OCI-LY3 (cell line): ENCODE measurements at regions not wholly inside any gene's neighbourhood (a gene's known extent, or its start where the extent isn't known, plus 50 kb on each side); places are given as distances from the start of the nearest gene placed in this dataset.

Experiments used
- H2AFZ ChIP-seq: fragments of 200-600, 300-600 bp; shearing (Covaris generic); 2 replicates; pipeline ENCODE4 v1.6.0; 2014; ENCODE audit warnings: antibody characterized with exemption, low read depth, low read length
- H3K27ac ChIP-seq: fragments of 200-600, 300-600 bp; sonication (generic); 2 replicates; pipeline ENCODE4 v1.5.1; 2014; ENCODE audit warnings: mild to moderate bottlenecking, low read length, moderate library complexity, mixed read lengths
- H3K27me3 ChIP-seq: fragments of 200-600, 300-600 bp; sonication (generic); 2 replicates; pipeline ENCODE4 v1.6.1; 2014; ENCODE audit warnings: low read depth, low read length, mixed read lengths
- H3K36me3 ChIP-seq: fragments of 200-600, 300-600 bp; sonication (generic); replicated peaks from 2 replicates; pipeline ENCODE3; 2014; ENCODE audit warnings: low read depth, low read length, mixed read lengths
- H3K4me1 ChIP-seq: fragments of 300-600, 200-600 bp; sonication (generic); 2 replicates; pipeline ENCODE4 v1.6.1; 2014; ENCODE audit warnings: low read length, mixed read lengths
- H3K4me2 ChIP-seq: fragments of 200-600, 300-600 bp; sonication (generic); 2 replicates; pipeline ENCODE4 v1.6.1; 2014; ENCODE audit warnings: low read length, mixed read lengths
- H3K4me3 ChIP-seq: fragments of 300-600, 200-600 bp; sonication (generic); 2 replicates; pipeline ENCODE4 v1.5.1; 2014; ENCODE audit warnings: antibody characterized with exemption, mild to moderate bottlenecking, low read length, moderate library complexity
- H3K79me2 ChIP-seq: fragments of 300-600, 200-600 bp; shearing (Covaris generic); 2 replicates; pipeline ENCODE4 v1.6.1; 2014; ENCODE audit warnings: mild to moderate bottlenecking, low read length, mixed read lengths
- H3K9ac ChIP-seq: fragments of 300-600, 200-600 bp; shearing (Covaris generic); 2 replicates; pipeline ENCODE4 v1.6.0; 2014; ENCODE audit warnings: mild to moderate bottlenecking, low read length, moderate library complexity
- H3K9me3 ChIP-seq: fragments of 200-600, 300-600 bp; shearing (Covaris generic); 2 replicates; pipeline ENCODE4 v1.6.1; 2014; ENCODE audit warnings: low read length, mixed read lengths; ENCODE audit not compliant: insufficient read depth
- H4K20me1 ChIP-seq: fragments of 200-600, 300-600 bp; sonication (generic); 2 replicates; pipeline ENCODE4 v1.6.1; 2016; ENCODE audit warnings: low read length, mixed read lengths; ENCODE audit not compliant: insufficient read depth
- EZH2phosphoT487 ChIP-seq: fragments of 200-600 bp; shearing (Covaris generic); IDR thresholded peaks from 2 replicates; pipeline ENCODE4 v1.6.1; 2018; ENCODE audit warnings: antibody characterized with exemption, mixed run types, low read depth
- TF ChIP-seq, protein P1 (sequence below): fragments of 200-600, 300-600 bp; sonication (generic); IDR thresholded peaks from 2 replicates; pipeline ENCODE4 v1.5.1; 2014; ENCODE audit warnings: antibody characterized with exemption, low read length, low read depth

DNA sequence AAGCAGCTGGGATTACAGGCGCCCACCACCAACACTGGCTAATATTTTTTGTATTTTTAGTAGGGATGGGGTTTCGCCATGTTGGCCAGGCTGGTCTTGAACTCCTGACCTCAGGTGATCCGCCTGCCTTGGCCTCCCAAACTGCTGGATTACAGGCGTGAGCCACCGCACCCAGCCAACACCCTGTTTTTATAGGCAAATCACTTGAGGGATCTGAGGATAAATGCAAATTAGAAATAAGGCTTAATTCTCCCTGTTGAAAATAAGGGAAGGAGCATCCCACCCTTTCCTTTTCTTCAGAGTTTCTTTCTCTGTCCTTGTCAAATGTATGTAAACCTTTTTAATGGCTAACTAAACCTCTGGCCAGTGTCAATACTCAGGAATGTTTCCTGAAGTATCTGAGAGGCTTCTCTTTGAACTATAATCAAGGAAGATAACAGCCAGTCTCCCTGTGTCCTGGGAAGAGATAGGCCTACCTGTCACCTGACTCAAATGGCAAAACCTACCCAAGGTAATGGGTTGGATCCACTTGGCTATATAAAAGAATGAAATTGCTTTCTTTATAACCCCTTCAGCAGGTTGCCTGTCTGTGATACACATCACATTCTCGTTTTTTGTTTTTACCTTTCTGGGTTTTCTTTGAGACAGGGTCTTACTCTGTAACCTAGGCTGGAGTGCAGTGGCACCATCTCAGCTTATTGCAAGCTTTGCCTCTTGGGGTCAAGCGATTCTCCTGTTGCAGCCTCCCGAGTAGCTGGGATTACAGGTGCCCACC is 64.5 kb upstream of the TNFAIP3 start:
- H3K9me3 ChIP-seq, result no peaks in the 10 kb centered on the region
- no peaks in the 10 kb centered on the region for H3K27me3 ChIP-seq
- no peak overlapping the region for H3K4me3 ChIP-seq
- TF ChIP-seq, protein P1, sequence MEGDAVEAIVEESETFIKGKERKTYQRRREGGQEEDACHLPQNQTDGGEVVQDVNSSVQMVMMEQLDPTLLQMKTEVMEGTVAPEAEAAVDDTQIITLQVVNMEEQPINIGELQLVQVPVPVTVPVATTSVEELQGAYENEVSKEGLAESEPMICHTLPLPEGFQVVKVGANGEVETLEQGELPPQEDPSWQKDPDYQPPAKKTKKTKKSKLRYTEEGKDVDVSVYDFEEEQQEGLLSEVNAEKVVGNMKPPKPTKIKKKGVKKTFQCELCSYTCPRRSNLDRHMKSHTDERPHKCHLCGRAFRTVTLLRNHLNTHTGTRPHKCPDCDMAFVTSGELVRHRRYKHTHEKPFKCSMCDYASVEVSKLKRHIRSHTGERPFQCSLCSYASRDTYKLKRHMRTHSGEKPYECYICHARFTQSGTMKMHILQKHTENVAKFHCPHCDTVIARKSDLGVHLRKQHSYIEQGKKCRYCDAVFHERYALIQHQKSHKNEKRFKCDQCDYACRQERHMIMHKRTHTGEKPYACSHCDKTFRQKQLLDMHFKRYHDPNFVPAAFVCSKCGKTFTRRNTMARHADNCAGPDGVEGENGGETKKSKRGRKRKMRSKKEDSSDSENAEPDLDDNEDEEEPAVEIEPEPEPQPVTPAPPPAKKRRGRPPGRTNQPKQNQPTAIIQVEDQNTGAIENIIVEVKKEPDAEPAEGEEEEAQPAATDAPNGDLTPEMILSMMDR, result no peak
- no peak for TF ChIP-seq EZH2phosphoT487
- H3K36me3 ChIP-seq, result no peaks in the 10 kb centered on the region
- H3K4me1 ChIP-seq, result peaks cover 45% of the 10 kb centered on the region
- no peak overlapping the region for H3K9ac ChIP-seq
- H2AFZ ChIP-seq, result no peak overlapping the region
- H4K20me1 ChIP-seq, result no peaks in the 10 kb centered on the region
- no peak overlapping the region for H3K27ac ChIP-seq
- H3K79me2 ChIP-seq, result 0 out of 2 replicates have a peak, but pooled peaks cover 3% of the 10 kb centered on the region
- H3K4me2 ChIP-seq, result no peak overlapping the region

DNA sequence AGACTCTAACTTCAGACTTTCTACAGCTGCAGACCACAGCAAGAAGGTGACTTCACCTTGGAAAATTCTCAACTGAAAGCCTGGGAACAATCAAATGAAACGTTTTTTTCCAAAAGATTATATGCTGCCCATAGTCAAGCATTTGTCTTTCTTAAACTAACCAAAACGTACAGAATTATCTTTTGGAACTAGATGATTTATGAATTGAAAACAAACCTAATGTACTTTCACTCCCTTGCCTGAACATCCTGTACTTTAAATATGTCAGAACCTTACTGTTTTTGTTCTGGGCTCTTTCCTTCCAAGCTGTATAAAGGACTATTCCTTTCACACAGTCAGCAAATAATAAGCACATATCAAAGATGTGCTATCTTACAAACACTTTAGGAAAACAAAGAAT is 62.4 kb upstream of the TNFAIP3 start:
- Histone ChIP-seq H3K4me3 (no peak overlapping the region), H3K4me1 (peaks cover 24% of the 10 kb centered on the region), H3K9ac (no peak overlapping the region), H3K27ac (no peak overlapping the region), H3K36me3 (no peaks in the 10 kb centered on the region), H3K4me2 (no peak overlapping the region), H4K20me1 (no peaks in the 10 kb centered on the region), H2AFZ (no peak overlapping the region), H3K27me3 (no peaks in the 10 kb centered on the region), H3K9me3 (no peaks in the 10 kb centered on the region), H3K79me2 (0 out of 2 replicates have a peak, but pooled peaks cover 3% of the 10 kb centered on the region)
- TF ChIP-seq, protein P1, result no peak
- no peak for TF ChIP-seq EZH2phosphoT487

DNA sequence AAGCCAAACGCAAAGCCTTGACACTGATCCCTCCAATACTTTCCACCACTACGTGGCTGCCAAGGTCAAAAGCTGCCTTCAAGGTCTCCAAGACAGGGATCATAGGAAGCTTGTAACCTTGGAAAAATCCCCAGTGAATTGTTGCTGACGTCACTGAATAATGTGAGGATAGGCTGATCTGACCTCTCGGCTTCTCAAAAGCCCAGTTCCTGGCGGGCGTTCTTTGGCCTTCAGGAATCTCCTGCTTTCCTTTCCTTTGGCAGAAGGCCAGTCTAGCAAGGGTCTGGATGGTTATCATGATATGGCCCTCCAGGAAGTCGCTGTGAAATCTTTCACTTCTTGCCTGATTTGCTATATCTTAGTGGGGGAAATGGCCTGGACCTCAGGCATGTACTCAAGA is 61.4 kb upstream of the TNFAIP3 start:
- Histone ChIP-seq H3K27ac (no peak overlapping the region), H3K4me2 (no peak overlapping the region), H3K36me3 (no peaks in the 10 kb centered on the region), H3K9ac (no peak overlapping the region), H3K27me3 (no peaks in the 10 kb centered on the region), H3K9me3 (no peaks in the 10 kb centered on the region), H3K4me1 (peaks cover 20% of the 10 kb centered on the region), H3K79me2 (no peaks in the 10 kb centered on the region), H3K4me3 (no peak overlapping the region), H2AFZ (no peak overlapping the region), H4K20me1 (no peaks in the 10 kb centered on the region)
- no peak for TF ChIP-seq EZH2phosphoT487
- TF ChIP-seq, protein P1, result no peak

DNA sequence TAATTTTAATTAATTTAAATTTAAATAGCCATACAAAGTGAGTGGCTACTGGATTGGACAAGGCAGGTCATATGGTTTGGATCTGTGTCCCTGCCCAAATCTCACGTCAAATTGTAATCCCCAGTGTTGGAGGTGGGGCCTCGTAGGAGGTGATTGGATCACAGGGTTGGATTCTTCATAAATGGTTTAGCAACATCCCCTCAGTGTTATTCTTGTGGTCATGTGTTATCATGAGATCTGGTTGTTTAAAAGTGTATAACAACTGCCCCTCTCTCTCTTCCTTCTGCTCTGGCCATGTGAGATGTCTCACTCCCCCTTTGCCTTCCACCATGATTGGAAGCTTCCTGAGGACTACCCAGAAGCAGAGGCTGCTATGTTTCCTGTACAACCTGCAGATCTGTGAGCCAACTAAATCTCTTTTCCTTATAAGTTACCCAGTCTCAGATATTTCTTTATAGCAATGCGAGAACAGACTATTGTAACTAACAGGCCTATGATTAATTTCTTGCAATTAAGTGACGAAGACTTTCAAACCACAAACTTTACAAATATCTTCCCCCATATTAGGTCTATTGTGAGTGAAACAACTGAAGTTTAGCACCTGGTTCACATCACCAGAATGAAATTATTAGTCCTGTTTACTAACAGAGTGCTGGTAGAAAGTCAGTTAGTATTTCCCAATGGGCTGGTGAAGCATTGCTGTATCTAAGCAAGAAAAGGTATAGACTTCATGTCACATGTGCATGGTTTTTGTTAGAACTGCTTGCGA is 60.0 kb upstream of the TNFAIP3 start:
- peaks cover 23% of the 10 kb centered on the region for H3K4me1 ChIP-seq
- H2AFZ ChIP-seq, result no peak overlapping the region
- TF ChIP-seq, protein P1, result no peak
- H4K20me1 ChIP-seq, result no peaks in the 10 kb centered on the region
- H3K27ac ChIP-seq, result no peak overlapping the region
- H3K9ac ChIP-seq, result no peak overlapping the region
- no peaks in the 10 kb centered on the region for H3K36me3 ChIP-seq
- no peaks in the 10 kb centered on the region for H3K27me3 ChIP-seq
- no peaks in the 10 kb centered on the region for H3K79me2 ChIP-seq
- no peak overlapping the region for H3K4me2 ChIP-seq
- H3K9me3 ChIP-seq, result no peaks in the 10 kb centered on the region
- H3K4me3 ChIP-seq, result no peak overlapping the region
